Fibroblast of the conjunctiva (primary cell): ENCODE measurements at regions not wholly inside any gene's neighbourhood (a gene's known extent, or its start where the extent isn't known, plus 50 kb on each side); places are given as distances from the start of the nearest gene placed in this dataset.
"Not testable (repeated sequence)": the region's sequence is repeated elsewhere in the genome, so short reads cannot be mapped to it uniquely, and the experiment has no call there.

ENCODE experiments used
- DNase-seq: peaks from one replicate; pipeline ENCODE4 v3.0.0-alpha.2; 2010; ENCODE audit warnings: low read depth

DNA sequence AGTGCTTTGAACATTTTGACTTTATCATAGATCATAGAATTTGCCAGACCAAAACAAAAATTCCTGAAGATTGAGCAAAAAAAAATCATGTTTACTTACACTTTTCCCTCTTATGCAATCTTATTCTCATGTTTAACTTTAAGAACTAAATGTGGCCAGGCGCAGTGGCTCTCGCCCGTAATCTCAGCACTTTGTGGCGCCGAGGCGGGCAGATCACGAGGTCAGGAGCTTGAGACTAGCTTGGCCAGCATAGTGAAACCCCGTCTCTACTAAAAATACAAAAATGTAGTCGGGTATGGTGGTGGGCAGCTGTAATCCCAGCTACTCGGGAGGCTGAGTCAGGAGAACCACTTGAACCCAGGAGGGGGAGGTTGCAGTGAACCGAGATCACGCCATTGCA lies 227.9 kb upstream of the KYNU start:
- no peak for DNase-seq

DNA sequence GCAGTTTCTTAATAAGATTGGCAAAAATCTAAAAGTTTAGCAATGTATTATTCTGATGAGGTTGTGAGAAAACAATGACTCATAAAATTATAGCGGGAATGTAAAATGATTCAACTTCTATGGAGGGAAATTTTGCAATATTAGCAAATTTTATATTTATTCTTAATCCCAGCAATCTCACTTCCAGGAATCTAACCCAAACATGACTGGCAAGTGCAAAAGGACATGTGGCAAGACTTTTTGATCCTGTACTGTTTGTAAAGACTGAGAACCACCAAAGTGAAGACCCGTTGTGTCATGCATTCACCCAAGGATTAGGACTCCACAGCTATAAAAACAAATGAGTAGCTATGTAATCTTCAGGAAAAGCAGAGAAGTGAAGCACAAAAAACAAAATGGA lies 234.8 kb upstream of the KYNU start:
- DNase-seq, result no peak

DNA sequence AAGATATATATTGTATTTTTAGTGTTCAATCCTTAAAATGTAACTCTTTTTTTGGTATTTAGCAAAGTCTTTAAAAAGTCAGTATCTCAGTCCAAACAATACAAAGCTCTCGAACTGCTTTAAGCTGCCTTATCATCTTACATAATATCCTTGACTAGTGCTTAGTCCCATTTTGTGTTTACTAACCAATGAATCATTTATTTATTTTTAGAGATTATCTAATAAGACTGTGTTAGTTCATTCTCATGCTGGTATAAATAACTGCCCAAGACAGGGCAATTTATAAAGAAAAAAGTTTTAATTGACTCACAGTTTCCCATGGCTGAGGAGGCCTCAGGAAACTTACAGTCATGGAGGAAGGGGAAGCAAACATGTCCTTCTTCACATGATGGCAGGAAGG lies 248.3 kb upstream of the KYNU start:
- no peak for DNase-seq

DNA sequence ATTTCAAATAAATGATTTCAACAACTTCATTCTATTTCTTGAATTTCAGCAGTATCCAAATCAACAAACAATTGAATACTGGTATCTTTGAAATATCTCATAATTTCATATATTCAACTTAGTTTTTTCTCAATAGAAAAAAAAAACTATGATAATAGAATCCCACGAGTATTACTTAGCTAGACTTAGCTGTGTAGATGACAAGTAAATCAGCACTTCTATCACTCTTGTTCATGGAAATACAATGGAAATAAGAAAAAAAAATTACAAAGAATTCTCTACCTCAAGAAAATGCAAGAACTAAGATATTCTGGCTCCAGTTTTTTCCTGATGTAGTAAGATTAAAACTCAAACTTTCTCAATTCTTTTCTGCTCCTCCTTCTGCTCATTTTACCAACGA lies 256.2 kb upstream of the KYNU start:
- no peak for DNase-seq

DNA sequence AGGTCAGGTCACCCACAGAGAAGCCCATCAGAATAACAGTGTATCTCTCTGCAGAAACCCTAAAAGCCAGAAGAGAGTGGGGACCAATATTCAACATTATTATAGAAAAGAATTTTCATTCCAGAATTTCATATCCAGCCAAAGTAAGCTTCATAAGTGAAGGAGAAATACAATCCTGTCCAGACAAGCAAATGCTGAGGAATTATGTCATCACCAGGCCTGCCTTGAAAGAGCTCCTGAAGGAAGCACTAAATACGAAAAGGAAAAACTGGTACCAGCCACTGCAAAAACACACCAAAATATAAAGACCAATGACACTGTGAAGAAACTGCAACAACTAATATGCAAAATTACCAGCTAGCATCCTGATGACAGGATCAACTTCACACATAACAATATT lies 260.0 kb upstream of the KYNU start:
- DNase-seq, result no peak

DNA sequence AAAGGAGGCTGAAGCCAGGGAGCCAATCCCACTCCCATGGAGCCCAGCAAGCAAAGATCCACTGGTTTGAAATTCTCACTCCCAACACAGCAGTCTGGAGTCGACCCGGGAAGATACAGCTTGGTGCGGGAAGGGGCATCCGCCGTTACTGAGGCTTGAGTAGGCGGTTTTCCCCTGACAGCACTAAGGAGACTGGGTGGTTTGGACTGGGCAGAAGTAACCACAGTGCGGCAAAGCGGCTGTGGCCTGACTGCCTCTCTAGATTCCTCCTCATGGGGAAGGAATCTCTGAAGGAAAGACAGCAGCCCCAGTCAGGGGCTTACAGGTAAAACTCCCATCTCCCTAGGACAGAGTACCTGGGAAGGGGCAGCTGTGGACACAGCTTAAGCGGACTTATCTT lies 261.6 kb upstream of the KYNU start:
- DNase-seq, result no peak

DNA sequence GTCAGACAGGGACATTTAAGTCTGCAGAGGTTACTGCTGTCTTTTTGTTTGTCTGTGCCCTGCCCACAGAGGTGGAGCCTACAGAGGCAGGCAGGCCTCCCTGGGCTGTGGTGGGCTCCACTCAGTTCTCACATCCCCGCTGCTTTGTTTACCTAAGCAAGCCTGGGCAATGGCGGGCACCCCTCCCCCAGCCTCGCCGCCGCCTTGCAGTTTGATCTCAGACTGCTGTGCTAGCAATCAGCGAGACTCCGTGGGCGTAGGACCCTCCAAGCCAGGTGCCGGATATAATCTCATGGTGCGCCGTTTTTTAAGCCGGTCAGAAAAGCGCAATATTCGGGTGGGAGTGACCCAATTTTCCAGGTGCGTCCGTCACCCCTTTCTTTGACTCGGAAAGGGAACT lies 264.3 kb upstream of the KYNU start:
- not testable (repeated sequence) for DNase-seq

DNA sequence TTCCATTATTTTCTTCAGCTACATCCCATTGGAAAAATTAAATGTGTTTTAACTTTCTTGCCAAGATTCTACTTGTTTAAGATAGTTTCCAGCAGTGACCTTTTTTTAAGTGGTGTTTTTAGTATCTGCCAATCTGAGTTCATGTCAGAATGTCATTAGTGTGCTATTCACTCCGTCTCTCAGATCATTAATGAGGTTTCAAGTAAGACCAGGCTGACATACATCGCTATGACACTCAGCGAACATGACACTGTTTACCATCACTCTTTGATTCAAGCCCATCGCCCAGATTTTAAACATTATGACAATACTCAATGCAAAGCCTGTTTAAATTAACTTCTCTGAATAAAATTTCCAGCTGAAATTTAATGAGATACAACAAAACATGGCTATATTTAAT lies 272.0 kb upstream of the KYNU start:
- DNase-seq, result no peak

DNA sequence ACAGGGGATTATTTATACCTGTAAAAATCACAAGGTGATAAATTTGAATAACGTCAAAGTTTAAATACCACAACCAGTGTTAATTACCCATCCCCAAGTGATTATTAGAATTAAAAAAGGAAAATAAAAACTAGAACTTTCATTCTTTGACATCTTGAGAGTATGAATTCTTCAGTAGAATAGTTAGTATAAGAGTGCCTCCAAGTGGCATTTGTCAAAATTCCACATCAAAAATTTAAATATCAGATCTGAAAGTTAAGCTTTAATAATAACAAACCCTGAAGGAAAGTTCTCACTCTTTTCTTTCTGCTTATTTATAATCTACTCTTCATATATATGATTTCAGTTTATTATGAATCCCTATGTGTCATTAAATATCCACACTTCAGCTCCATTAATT lies 273.7 kb upstream of the KYNU start:
- no peak for DNase-seq

DNA sequence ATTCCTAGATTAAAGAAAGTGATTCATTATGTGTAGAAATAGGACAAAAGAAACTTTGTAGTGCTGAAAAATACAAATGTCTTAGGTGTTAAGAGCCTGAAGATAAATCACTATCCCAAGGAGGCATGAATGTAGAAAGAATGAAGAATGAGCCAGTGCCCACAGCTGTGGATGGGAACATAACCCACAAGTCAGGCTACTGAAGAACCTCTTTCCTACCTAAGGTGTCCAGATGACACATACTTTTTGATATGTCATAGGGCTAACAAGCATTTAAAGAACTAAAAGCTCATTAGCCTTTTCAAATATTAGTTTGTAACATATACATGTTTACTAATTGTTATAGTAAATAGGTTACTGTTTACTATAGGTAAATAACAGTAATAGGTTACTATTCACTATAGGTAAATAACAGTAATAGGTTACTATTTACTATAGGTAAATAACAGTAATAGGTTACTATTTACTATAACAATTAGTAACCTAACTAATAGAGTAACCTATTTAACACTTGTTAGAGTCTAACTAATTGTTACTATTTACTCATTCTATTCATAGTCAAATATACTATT lies 275.0 kb upstream of the KYNU start:
- no peak for DNase-seq

DNA sequence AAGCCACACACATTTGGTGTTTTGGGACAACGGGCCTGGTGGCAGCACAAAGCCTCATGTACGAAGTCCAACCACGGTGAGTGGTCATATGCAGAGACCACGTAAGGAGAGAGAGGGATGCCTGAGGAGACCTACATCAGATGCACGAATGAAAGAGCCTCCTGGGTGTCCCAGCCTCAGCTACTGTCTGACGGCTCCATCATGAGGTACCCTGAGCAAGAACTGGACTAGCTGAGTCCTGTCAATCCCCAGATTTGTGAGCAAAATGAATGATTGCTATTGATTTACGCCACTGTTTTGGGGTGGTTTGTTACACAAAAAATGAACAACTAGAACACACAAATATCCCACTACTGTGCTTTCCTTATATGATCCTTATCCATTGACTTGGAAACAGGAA lies 275.7 kb upstream of the KYNU start:
- DNase-seq, result no peak

DNA sequence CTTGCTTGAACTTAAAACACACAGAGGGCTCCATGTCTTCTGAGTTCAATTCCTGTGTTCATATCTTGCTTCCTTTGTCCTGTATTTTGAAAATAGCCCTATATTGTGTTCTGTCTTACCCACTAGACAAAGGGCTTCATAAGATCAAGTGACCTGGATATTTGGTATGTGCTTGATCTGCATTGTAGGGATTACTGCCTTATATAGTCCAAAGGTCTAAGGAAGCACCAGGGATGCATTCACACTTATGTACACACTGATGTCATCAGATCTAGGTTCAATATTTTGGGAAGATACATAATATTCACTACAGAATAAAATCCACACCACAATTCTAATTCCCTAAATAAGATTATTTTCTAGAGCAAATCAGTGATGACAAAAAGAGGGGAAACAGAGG lies 278.0 kb upstream of the KYNU start:
- DNase-seq, result no peak

DNA sequence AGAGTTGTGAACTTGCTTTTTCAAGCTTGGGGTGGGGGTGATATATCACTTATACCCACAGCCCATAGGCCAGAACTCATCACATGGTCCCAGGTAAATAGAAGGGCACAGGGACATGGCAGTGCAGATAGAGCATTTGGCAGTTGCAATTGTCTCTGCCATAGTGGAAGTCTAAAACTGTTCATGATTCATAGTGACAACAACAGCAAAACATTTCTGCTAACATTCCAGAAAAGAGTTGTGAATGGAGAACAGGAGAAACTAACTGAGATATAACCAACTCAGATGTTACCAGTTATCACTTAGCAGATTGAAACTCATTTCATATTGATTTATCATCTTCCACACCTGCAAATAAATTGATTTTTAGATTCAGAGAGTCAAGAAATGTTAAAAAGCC lies 278.6 kb upstream of the KYNU start:
- no peak for DNase-seq

DNA sequence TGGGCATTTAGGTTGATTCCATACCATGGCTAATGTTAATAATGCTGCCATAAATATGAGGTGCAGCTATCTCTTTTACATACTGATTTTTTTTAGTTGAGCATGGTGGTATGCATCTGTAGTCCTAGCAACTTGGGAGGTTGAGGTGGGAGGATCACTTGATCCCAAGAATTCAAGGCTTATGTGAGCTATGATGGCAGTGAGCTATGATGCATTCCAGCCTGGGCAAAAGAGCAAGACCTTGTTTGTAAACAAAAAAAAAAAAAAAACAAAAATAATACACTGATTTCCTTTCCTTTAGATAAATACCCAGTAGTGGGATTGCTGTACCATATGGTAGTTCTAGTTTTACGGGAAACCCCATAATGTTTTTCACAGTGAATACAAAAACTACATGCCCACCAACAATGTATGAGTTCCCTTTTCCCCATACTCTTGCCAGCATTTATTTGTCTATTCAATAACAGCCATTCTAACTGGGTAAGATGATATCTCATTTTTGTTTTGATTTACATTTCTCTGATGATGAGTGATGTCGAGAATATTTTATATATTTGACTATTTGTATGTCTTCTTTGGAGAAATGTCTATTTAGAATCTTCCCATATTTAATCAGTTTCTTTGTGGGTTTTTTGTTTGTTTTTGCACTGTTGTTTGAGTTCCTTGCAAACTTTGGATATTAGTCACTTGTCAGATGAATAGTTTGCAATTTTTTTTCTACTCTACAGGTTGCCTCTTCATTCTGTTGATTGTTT lies 281.0 kb upstream of the KYNU start:
- DNase-seq, result no peak

DNA sequence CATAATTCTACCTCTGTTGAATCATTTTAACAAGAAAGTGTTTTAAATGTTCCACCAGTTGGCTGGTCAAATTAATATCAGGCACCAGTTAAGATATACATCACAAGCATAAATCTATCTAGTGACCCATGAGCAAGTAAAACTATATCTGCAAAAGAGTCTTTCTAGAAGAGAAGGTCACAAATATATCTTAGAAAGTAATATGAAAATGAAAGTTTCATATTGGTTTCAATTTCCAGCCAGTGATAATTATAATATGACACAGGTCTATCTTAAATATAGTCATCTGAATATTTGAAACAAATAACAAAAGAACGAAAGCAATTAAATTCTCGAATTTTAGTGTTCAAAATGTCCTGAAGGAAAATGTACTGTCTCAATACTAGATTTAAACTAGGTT lies 282.5 kb upstream of the KYNU start:
- DNase-seq, result no peak

DNA sequence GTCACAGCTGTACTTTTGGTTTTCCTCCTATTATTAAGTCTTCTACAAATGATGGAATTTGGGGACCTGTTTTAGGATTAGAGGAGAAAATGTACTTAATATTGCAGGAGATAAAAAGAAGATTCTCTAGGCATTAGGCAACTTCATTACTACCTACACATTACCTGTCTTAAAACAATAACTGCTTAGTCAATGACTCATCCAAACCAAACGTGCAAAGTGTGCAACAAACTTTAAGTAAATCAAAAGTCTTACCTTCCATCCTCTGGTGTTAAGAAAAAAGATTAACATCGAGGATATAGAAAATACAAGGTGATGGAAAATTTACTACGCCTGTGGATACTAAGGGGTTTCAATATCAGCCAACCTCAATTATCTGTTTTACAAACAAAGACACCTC lies 285.3 kb upstream of the KYNU start:
- DNase-seq, result no peak

DNA sequence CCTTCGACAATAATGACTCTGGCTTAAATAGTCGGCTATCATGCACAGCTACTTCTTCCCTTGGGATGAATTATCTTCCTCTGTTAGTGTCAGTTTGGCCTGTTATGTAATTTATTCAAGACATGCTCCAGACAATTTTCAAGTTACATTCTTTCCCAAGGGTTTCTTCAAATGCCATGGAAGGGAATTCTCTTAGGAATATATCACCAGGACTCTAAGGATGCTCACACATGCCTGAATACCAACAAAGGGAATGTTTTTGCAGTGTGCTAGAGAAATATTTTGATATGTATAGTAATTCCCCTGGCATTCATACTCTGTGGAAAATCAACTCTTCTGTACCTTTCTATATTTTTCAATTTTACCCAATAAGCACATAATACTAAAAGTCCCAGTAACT lies 286.0 kb upstream of the KYNU start:
- no peak for DNase-seq

DNA sequence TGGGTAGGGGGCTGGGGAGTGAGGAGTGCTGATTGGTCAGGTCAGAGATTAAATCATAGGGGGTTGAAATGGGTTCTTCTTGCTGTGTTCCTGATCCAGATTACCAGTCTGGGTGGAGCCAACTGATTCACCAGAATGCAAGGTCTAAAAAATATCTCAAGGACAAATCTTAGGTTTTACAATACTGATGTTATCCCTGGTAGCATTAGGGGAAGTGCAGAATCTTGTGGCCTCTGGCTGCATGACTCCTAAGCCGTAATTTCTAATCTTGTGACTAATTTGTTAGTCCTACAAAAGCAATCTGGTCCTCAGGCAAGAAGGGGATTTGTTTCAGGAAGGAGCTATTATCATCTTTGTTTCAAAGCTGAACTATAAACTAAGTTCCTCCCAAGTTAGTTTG lies 289.2 kb upstream of the KYNU start:
- no peak for DNase-seq

DNA sequence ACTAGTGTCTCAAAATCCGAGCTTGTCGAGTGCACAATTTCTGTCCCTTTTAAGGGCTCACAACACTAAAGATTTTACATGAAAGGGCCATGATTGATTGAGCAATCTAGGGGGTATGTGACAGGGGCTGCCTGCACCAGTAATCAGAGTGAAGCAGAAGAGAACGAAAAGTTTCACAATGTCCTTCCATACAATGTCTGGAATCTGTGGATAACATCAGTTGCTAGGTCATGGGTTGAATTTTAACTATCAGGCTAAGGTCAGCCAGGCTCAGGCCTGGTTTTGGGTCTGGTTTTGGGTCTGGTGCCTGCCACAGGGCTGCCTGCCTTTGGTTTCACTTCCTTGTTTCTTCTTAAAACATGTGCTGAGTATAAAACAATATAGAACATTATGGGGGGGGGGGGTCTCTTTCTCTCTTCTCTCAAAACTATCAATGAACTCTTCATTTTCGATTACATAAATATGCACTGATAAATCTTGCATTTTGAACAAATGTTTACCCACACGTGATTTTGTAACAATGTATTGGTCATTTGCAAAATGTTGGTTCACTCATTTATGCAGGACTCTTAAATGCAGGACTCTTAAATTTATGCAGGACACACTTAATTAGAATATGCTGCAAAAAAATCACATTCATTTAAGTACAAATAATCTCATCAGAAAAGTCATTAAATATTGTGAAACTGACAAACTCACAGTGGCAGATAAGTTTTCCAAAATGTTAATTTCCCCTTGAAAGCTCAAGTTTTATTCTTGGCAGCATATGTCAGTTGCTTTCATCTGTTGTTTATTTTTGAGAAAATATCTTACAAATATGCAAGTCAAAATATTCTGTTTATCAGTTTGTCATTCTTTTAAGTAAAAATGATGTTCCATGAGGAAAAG lies 290.5 kb upstream of the KYNU start:
- no peak for DNase-seq

DNA sequence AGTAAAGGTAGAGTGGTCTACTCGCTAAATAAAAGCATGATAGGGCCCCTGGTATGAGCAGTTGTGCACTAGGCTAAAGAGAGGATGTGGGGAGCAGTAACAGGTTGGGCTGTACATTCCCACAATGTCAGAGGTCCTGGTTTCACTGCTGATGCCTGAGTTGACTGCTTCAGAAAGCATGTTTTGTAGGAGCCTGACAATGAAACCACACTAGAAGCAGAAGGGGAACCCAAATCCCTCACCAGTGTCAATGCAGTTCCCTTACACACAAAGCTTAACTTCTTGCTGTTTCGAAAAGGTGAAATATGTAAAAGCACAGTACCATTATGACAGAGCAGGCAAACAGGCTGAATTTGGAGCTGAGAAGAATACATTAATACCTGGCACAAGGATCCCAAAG lies 291.7 kb upstream of the KYNU start:
- DNase-seq, result no peak

DNA sequence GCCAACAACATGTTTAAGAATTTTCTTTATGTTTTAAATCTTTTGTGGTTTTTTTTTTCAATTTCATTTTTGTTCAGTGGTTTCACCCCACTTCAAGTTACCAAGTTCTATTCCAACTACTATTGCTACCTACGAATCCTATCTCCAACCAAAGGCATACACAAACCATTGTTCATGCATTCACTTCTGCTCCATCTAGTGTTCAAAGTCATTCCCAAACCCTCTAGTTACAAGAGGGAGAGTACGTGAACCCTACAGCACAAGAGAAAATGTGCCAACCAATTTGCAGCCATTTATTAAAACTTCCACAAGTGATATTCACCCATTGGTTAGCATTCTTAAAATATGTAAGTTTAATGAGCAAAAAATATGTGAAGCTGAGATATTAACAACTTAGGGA lies 295.1 kb upstream of the KYNU start:
- no peak for DNase-seq

DNA sequence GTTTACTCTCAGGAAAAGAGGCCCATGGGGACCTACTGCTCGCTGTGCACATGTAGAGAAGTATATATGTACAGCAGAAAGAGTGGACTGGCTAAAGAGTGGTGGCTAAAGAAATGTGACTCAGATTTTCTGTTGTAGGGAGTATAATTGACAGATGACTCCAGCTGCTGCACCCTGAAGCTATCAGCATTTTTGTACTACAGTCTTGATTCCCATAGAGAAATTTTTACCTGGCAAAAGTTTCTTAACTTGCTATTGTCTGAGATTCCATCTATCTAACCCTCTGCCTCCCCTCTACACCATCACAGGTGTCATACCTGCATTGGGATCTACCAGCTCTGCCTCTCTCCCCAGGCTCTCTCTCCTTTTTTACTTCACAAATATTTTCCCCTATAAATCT lies 296.0 kb upstream of the KYNU start:
- DNase-seq, result no peak

DNA sequence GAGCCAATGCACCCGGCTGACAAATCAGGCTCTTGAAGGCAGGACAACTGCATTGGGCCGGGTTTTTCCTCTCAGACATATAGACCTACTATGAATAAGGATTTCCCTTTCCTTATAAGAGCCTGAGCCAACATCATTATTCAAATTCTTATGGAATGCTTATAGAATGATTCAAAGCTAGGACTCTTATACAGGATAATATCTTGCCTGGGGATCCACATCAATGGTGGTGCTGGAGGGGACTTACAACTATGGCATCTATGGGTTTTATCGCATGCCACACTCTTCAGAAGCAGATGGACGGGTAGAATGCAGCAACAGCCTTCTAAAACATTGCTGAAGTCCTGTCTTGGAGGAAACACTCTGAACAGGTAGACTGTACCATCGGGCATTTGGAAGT lies 296.8 kb upstream of the KYNU start:
- DNase-seq, result no peak
